K562 (cell line): ENCODE measurements at regions not wholly inside any gene's neighbourhood (a gene's known extent, or its start where the extent isn't known, plus 50 kb on each side); places are given as distances from the start of the nearest gene placed in this dataset.

Source experiments
- ATAC-seq: fragments of 200-7000 bp; cut with Tn5 transposase; 3 replicates; pipeline ENCODE4 v1.9.1; 2020; ENCODE audit warnings: moderate library complexity
- BruUV-seq: library from RNA; stranded (reverse); fragments of 400-500 nt; replicated peaks from 2 replicates; lab custom pipeline; 2021; lab: Mats Ljungman, UMichigan
- CTCF ChIA-PET: fragments of 300-600 bp; formaldehyde crosslinking; extraction: SDS; loops from one replicate; lab custom pipeline; 2021; ENCODE audit warnings: low intra/inter-chr PET ratio; lab: Yijun Ruan, JAX
- POLR2A ChIA-PET: fragments of 300-600, 350-650 bp; sonication (Branson Sonifier 250); formaldehyde crosslinking; extraction: SDS; loops from one replicate; lab custom pipeline; 2021; ENCODE audit warnings: antibody characterized with exemption, inconsistent platforms; lab: Yijun Ruan, JAX
- DNase-seq, 4 experiments: peaks; one replicate each; pipeline versions ENCODE4 v3.0.0 to v3.0.0-alpha.2; 2011 to 2018; ENCODE audit warnings: low spot score in 3 of 4, mixed read lengths in 3 of 4; ENCODE audit errors: extremely low read depth in 1 of 4
- FAIRE-seq: peaks from 2 replicates; lab custom pipeline; 2011; peaks lifted over from hg19 to GRCh38; lab: Jason Lieb, UNC
- H2AFZ ChIP-seq: 2 replicates; pipeline ENCODE4 v1.6.0; 2011; ENCODE audit warnings: low read depth, low read length, control low read depth, inconsistent platforms
- H3K27ac ChIP-seq: fragments of 200-600 bp; 3 replicates; pipeline ENCODE4 v1.8.0; 2011; ENCODE audit warnings: low read depth, mild to moderate bottlenecking, control low read depth, inconsistent platforms, low read length, moderate library complexity, mixed read lengths; ENCODE audit errors: extremely low read depth
- H3K27me3 ChIP-seq, 2 experiments: fragments of 300-600 bp in 1 of 2; 2 replicates in 1 of 2; 3 replicates in 1 of 2; pipeline versions ENCODE4 v1.6.0 to v1.8.0; 2011; ENCODE audit warnings: inconsistent platforms in 2 of 2, low read length in 2 of 2, mild to moderate bottlenecking in 1 of 2, mixed read lengths in 1 of 2, moderate library complexity in 1 of 2; ENCODE audit not compliant: control insufficient read depth in 2 of 2, insufficient read depth in 2 of 2
- H3K36me3 ChIP-seq: fragments of 300-600 bp; 3 replicates; pipeline ENCODE4 v1.8.0; 2011; ENCODE audit warnings: mild to moderate bottlenecking, low read length, inconsistent platforms; ENCODE audit not compliant: control insufficient read depth, insufficient read depth
- H3K4me1 ChIP-seq, 2 experiments: fragments of 200-600 bp in 1 of 2; replicated peaks in 1 of 2; 2 replicates in 1 of 2; 3 replicates in 1 of 2; pipeline versions ENCODE4 v1.5.1 to v1.8.0; 2011; ENCODE audit warnings: inconsistent platforms in 2 of 2, low read length in 2 of 2, mild to moderate bottlenecking in 1 of 2, mixed read lengths in 1 of 2, moderate library complexity in 1 of 2; ENCODE audit not compliant: control insufficient read depth in 2 of 2, insufficient read depth in 2 of 2
- H3K4me2 ChIP-seq: 2 replicates; pipeline ENCODE4 v1.6.1; 2011; ENCODE audit warnings: low read length, control low read depth, inconsistent platforms, mixed read lengths; ENCODE audit not compliant: insufficient read depth
- H3K4me3 ChIP-seq: fragments of 200-600 bp; sonication (generic), shearing (Covaris generic); 2 replicates; pipeline ENCODE4 v1.5.1; 2016; ENCODE audit warnings: control low read depth, inconsistent platforms
- H3K79me2 ChIP-seq: fragments of 200-600 bp; 3 replicates; pipeline ENCODE4 v1.8.0; 2011; ENCODE audit warnings: low read length, inconsistent platforms; ENCODE audit not compliant: control insufficient read depth, insufficient read depth
- H3K9ac ChIP-seq, 2 experiments: 2 replicates each; pipeline versions ENCODE4 v1.6.0 to v1.6.1; 2011; ENCODE audit warnings: low read depth in 2 of 2, low read length in 2 of 2, control low read depth in 1 of 2, inconsistent platforms in 1 of 2, mild to moderate bottlenecking in 1 of 2, mixed read lengths in 1 of 2; ENCODE audit not compliant: insufficient read depth in 1 of 2
- H3K9me1 ChIP-seq: one replicate; pipeline ENCODE4 v1.6.0; 2011; ENCODE audit warnings: inconsistent platforms, mild to moderate bottlenecking, low read length, moderate library complexity; ENCODE audit not compliant: control insufficient read depth, insufficient read depth
- H3K9me3 ChIP-seq: replicated peaks from 2 replicates; pipeline ENCODE4 v1.5.1; 2011; ENCODE audit warnings: low read depth, low read length, inconsistent platforms; ENCODE audit not compliant: control insufficient read depth, insufficient read depth
- H4K20me1 ChIP-seq: replicated peaks from 2 replicates; pipeline ENCODE4 v1.6.1; 2011; ENCODE audit warnings: low read length, inconsistent platforms, mixed read lengths; ENCODE audit not compliant: control insufficient read depth, insufficient read depth
- GATA2 ChIP-seq: sonication (generic); formaldehyde crosslinking; IDR thresholded peaks from 2 replicates; pipeline ENCODE4 v1.4.0; 2020; ENCODE audit warnings: mild to moderate bottlenecking, missing genetic modification reagents
- JUNB ChIP-seq: fragments of 450-650 bp; formaldehyde crosslinking; conservative IDR thresholded peaks from 2 replicates; pipeline ENCODE4 v1.4.0; 2020; ENCODE audit warnings: mild to moderate bottlenecking
- KLF1 ChIP-seq: fragments of 450-650 bp; IDR thresholded peaks from 2 replicates; pipeline ENCODE4 v1.6.1; 2016; ENCODE audit warnings: missing genetic modification characterization, missing compliant biosample characterization
- MCM7 ChIP-seq, 2 experiments: fragments of 450-650 bp; IDR thresholded peaks; 2 replicates each; pipeline ENCODE4 v1.6.1; 2016 to 2018
- MYNN ChIP-seq, 2 experiments: sonication (generic); formaldehyde crosslinking in 1 of 2; IDR thresholded peaks; 2 replicates each; pipeline versions ENCODE4 v1.5.0 to v1.6.1; 2016 to 2020; ENCODE audit warnings: antibody characterized with exemption in 1 of 2, missing genetic modification reagents in 1 of 2
- RREB1 ChIP-seq: fragments of 250-450 bp; sonication (Bioruptor Pico); IDR thresholded peaks from 2 replicates; pipeline ENCODE4 v1.4.0; 2020
- SOX6 ChIP-seq: fragments of 450-650 bp; IDR thresholded peaks from 2 replicates; pipeline ENCODE4 v1.6.1; 2014; ENCODE audit warnings: mild to moderate bottlenecking
- ZNF274 ChIP-seq: IDR thresholded peaks from 2 replicates; pipeline ENCODE4 v1.6.1; 2011; ENCODE audit warnings: low read depth, mild to moderate bottlenecking, low read length, moderate library complexity, borderline replicate concordance
- ZNF3 ChIP-seq: fragments of 250-450 bp; sonication (Bioruptor Pico); IDR thresholded peaks from 2 replicates; pipeline ENCODE4 v1.5.0; 2021; ENCODE audit warnings: mild to moderate bottlenecking, moderate library complexity
- ZNF41 ChIP-seq: fragments of 250-450 bp; sonication (Bioruptor Pico); conservative IDR thresholded peaks from 2 replicates; pipeline ENCODE4 v1.4.0; 2020; ENCODE audit warnings: mild to moderate bottlenecking
- ZSCAN32 ChIP-seq: fragments of 450-650 bp; formaldehyde crosslinking; IDR thresholded peaks from 2 replicates; pipeline ENCODE4 v1.4.0; 2020; ENCODE audit warnings: mild to moderate bottlenecking, moderate library complexity
- WGBS: fragments of 100-300 bp; shearing (Covaris generic); methylation state at CpG from one replicate; pipeline ENCODE4 v1.1.6; 2016; ENCODE audit warnings: low coverage, mixed read lengths; ENCODE audit not compliant: insufficient coverage; ENCODE audit errors: missing lambda C conversion rate; 5-methylcytosine and 5-hydroxymethylcytosine counted together
- in situ Hi-C: fragments of 300-500 bp; cut with MboI; formaldehyde crosslinking; loops from 4 replicates; pipeline ENCODE4 v1.15.0; 2018; ENCODE audit warnings: inconsistent platforms, mixed read lengths
- intact Hi-C: fragments of 100-400 bp; cut with micrococcal nuclease; formaldehyde crosslinking; loops from 2 replicates; pipeline ENCODE4 v1.14.2; 2022
- TF ChIP-seq, protein P1 (sequence below): sonication (generic); formaldehyde crosslinking; IDR thresholded peaks from 2 replicates; pipeline ENCODE4 v1.8.1; 2022; ENCODE audit warnings: missing genetic modification reagents

DNA sequence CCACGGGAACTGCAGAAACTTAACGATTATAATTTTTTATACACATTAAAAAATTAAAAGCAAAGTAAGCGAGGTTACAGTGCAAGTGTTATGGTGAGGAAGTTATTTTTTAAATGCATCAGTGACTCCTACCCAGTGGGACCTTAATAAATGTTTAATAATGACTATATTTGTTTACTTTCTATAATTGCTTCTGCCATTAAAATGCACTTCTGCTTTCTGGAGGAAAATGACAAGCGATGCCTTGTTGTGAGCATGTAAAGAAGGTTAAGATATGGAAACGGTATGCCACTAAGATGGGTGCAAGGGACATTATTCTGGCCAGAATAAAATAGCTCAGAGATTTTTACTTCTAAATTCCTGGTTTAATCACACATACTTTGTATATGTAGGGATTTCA is 252.1 kb downstream of the CDH11 start:
- no peak overlapping the region for H3K27ac ChIP-seq
- no peak overlapping the region for H3K9ac ChIP-seq
- no peak for FAIRE-seq
- WGBS = 0% methylated on average over 5 of the region's 5 CpGs
- ChIA-PET CTCF (no interaction called here), POLR2A (no interaction called here)
- no peaks in the 10 kb centered on the region for H4K20me1 ChIP-seq
- H3K4me1 ChIP-seq = no peaks in the 10 kb centered on the region
- no peak for TF ChIP-seq MYNN (IDR thresholded peaks at IDR 0.05)
- no peak for TF ChIP-seq MYNN (CRISPR knock-in tag; IDR thresholded peaks at IDR 0.05)
- TF ChIP-seq ZNF274 = no peak
- no peak for TF ChIP-seq KLF1 (tag)
- TF ChIP-seq, protein P1, sequence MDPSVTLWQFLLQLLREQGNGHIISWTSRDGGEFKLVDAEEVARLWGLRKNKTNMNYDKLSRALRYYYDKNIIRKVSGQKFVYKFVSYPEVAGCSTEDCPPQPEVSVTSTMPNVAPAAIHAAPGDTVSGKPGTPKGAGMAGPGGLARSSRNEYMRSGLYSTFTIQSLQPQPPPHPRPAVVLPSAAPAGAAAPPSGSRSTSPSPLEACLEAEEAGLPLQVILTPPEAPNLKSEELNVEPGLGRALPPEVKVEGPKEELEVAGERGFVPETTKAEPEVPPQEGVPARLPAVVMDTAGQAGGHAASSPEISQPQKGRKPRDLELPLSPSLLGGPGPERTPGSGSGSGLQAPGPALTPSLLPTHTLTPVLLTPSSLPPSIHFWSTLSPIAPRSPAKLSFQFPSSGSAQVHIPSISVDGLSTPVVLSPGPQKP (CRISPR knock-in tag) = no peak
- TF ChIP-seq ZNF41 (CRISPR knock-in tag) = no peak
- no peak for TF ChIP-seq GATA2
- TF ChIP-seq ZNF3 (CRISPR knock-in tag) = no peak
- no peak for TF ChIP-seq MCM7 (IDR thresholded peaks at IDR 0.05)
- no peak for TF ChIP-seq JUNB (CRISPR knock-in tag)
- TF ChIP-seq RREB1 (CRISPR knock-in tag) = no peak
- TF ChIP-seq SOX6 = no peak
- no peak for TF ChIP-seq ZSCAN32 (CRISPR knock-in tag)
- H3K9me3 ChIP-seq = no peaks in the 10 kb centered on the region
- H3K27me3 ChIP-seq = no peaks in the 10 kb centered on the region
- H3K9me1 ChIP-seq = no peaks in the 10 kb centered on the region
- in situ Hi-C loops (no loop called here), intact Hi-C loops (no loop called here)
- DNase-seq = no peak
- no peak overlapping the region for H3K4me2 ChIP-seq
- no TSS peak for BruUV-seq
- no peak overlapping the region for H3K4me3 ChIP-seq
- ATAC-seq = no peak
- no peaks in the 10 kb centered on the region for H3K79me2 ChIP-seq
- H3K36me3 ChIP-seq = no peaks in the 10 kb centered on the region
- H2AFZ ChIP-seq = no peak overlapping the region
